NAMALWA (cell line): ENCODE measurements at regions not wholly inside any gene's neighbourhood (a gene's known extent, or its start where the extent isn't known, plus 50 kb on each side); places are given as distances from the start of the nearest gene placed in this dataset.
"Not testable (repeated sequence)": the region's sequence is repeated elsewhere in the genome, so short reads cannot be mapped to it uniquely, and the experiment has no call there.

ENCODE experiments used
- DNase-seq: peaks from one replicate; pipeline ENCODE4 v3.0.0-alpha.2; 2015; ENCODE audit warnings: low spot score

DNA sequence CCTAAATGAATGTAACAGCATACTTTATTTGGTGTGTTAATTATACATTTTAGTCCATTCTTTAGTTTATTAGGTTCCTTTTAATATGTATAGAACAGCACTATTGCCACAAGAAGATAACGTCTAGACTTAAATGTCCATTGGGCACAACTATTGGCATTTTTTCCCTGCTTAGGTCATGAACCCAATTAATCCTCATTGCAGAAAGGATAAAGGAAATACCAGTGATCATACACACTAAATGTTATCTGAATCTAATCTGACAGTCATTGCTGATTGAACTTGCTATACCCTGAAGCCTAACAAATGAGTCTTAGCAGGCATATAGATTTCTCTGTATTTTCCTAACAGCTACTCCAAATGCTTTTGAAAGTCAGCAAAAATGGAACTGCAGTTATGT is 2250.0 kb upstream of the AGA start:
- no peak for DNase-seq

- DNase-seq: no peak
Measured at GRCh38 chr4:179695175-179695574, 2252.9 kb upstream of the AGA start.

DNA sequence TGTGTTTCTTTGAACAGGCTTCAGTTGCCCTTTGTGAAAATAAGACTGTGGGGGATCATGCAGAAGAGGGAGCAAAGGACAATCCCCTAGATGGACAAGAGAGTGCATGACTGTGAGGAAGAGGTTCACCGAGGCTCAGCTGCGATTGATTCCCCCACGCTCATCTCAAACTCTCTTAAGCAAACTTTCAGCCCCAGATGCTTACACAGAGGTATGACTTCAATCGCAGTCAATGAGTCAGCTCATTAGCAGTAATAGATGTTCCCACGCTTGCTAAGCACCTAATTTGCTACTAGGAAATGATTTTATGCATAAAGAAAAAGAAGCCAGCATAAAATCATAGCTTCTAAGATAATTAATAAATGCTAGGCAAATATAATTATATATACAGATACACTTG is 2256.1 kb upstream of the AGA start:
- no peak for DNase-seq

DNA sequence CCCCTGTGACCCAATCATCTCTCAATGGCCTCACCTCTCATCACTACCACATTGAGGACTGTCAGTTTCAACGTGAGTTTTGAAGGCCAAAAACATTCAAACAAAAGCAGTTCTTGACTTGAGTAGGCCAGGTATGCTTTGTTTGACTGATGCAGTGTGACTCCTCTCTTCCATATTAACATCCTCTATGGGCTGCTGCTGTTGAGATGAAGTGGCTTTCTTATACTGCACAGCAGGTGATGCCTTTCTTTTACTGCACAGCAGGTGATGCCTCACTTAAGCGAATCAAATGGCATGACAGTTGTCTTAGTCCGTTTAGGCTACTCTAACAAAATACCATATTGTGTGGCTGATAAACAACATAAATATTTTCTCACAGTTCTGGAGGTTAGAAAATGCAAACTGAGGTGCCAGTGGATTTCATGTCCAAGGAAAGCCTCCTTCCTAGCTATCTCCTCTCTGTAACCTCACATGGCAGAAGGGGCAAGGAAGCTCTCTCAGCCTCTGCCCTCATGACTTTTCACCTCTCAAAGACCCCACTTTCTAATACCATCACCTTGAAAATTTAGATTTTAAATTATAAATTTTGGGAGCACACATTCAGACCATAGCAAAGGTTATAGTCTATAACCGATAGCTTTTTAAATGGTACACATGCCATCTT is 2267.9 kb upstream of the AGA start:
- no peak for DNase-seq

GRCh38 chr4:179719766-179720450 is 2277.7 kb upstream of the AGA start:
- no peak for DNase-seq

DNA sequence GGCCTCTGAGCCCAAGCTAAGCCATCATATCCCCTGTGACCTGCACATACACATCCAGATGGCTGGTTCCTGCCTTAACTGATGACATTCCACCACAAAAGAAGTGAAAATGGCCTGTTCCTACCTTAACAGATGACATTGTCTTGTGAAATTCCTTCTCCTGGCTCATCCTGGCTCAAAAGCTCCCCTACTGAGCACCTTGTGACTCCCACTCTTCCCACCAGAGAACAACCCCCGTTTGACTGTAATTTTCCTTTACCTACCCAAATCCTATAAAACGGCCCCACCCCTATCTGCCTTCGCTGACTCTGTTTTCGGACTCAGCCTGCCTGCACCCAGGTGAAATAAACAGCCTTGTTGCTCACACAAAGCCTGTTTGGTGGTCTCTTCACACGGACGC is 2284.3 kb upstream of the AGA start:
- not testable (repeated sequence) for DNase-seq

DNA sequence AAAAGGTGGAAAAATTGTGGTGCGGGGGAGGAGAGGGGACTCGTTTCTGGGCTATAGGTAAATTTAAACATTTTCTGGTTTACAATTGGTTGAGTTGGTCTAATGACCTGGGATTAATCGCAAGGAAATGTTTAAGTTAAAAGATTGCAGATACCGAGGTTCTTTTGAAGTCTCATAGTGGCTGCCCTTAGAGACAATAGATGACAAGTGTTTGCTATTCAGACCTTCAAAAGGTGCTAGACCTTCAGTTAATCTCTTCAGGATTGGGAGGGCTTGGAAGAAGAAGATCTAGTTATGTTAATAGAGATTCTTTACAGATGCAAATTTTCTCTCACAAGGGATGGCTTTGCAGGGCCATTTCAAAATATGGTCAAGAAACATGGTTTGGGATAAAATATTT is 2286.1 kb upstream of the AGA start:
- no peak for DNase-seq

- DNase-seq: not testable (repeated sequence)
Measured at GRCh38 chr4:179736820-179737219, 2294.6 kb upstream of the AGA start.

DNA sequence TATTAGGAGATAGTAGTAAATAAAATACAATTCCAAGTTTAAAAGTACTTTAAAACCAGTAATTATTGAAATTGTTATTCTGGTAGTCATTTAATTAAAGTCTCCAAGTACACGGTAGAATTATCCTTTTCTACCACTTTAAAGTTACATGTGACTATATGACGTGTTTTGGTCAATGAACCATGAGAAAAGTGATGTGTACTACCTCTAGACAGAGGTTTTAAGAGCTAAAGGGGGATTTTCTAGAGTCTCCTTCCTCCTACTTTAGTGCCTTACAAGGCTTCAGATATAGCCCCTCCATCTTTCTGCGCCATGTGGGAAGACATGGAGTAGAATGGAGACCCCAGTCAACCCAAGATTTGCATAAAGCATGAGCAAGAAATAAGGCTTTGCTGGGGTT is 2296.6 kb upstream of the AGA start:
- no peak for DNase-seq

DNA sequence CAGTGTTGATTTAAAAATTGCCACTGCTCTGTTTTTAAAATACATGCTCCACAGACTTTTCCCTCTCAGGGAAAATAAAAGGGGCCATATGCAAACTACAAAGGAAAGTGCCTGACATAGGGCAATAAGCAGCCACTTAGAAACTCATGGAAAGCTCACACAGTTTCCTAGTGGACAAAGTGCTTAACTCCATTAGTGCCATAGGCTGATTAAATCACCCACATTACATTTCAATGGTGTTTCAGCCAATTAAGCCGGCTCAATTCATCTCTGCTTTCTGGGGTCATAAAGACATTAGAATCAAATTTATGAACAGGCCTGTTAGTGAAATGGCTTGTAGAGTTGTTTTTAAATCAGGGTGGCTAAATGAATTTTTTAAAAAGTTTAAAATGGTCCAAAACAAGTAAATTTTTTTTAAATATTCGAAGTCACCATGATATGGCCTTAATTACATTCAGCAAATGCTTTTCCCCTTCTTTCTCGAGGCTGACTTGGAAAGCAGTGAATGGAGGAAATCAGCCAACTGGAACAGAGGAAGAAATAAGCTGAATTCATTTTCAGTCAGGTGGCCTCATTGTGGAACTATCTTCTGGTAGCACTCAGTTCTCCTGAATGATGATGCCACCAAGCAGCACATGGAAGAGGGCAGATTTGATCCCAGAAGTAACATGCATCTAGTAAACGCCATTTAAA is 2305.1 kb upstream of the AGA start:
- no peak for DNase-seq

DNA sequence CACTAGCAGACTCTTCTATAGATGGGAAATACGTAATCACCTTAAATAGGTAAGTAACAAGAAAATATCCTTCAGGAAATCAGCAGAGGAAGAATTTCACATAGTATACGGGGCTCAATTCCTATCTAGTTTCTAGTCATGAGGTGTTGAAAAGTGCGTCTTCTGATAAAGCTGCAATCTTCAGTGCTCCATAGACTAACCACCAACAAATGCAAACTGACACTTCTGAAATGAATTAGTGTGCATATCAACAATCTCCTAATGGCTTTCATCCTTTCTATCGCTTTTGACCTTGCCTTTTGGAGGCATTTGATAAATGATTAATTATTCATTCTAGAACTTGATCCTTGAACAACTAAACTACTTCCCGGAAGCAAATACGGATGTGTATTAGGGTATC is 2306.6 kb upstream of the AGA start:
- DNase-seq: no peak

GRCh38 chr4:179750374-179750773 is 2308.1 kb upstream of the AGA start:
- no peak for DNase-seq

- no peak for DNase-seq
Measured at GRCh38 chr4:179751669-179752068, 2309.4 kb upstream of the AGA start.

- no peak for DNase-seq
Measured at GRCh38 chr4:179755322-179755721, 2313.1 kb upstream of the AGA start.

- DNase-seq: no peak
Measured at GRCh38 chr4:179757641-179758040, 2315.4 kb upstream of the AGA start.

DNA sequence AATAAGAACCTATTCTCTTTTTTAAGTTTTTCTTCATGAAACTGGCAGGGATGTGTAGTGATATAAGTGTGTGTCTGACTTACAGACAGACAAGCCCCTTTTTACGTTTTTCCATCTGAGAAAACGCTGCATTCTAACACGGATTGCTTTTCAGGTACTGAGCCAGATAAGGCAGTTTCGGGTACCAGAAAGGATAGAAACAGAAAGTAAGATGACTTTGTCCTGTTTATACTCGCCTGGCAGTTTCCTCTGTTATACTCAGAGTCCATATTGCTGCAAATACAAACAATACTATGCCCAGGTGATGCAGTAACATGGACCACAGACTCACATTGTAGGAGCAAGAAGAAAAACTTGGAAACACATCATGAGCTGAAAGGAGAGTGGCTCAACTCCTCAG is 2320.6 kb upstream of the AGA start:
- DNase-seq: no peak

- no peak for DNase-seq
Measured at GRCh38 chr4:179766938-179767337, 2324.7 kb upstream of the AGA start.

- no peak for DNase-seq
Measured at GRCh38 chr4:179768996-179769395, 2326.8 kb upstream of the AGA start.

DNA sequence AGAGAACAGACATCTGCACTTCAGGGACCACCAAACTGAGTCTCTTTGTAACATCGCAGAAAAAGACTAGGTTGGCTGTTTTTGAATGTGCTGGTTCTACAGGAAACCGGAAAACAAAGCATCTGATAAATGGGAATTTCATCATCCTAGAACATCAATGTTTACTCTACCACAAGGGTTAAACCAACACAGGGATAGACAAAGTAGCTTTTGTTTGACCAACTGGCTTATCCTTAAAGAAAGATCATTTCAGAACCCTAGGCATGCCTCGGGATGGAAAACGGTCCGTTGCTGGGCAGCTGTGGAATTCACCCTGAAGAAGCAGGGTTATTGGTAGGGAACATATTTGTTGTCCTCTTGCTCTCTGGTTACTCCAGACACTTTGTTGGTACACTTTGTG is 2355.5 kb upstream of the AGA start:
- DNase-seq: no peak

DNA sequence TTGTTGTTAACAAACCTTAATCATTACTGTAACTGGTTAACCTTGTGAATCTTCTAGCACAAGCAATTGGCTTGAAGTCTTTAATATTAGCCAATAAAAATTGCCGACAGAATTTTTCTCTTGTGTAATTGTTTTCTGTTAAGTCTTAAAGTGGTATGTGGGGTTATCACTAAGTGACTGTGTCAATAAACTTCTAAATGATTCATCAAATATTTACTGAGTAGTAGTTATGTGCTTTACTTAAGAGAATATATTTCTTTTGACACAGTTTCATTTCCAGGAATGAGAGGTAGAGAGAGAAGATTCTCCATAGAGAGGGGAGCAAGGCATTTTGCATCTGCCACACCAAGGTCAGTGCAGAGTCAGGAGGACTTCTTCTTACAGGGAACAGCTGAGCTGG is 2361.6 kb upstream of the AGA start:
- no peak for DNase-seq

- no peak for DNase-seq
Measured at GRCh38 chr4:179804440-179804839, 2362.2 kb upstream of the AGA start.

- DNase-seq: no peak
Measured at GRCh38 chr4:179817317-179817716, 2375.1 kb upstream of the AGA start.

DNA sequence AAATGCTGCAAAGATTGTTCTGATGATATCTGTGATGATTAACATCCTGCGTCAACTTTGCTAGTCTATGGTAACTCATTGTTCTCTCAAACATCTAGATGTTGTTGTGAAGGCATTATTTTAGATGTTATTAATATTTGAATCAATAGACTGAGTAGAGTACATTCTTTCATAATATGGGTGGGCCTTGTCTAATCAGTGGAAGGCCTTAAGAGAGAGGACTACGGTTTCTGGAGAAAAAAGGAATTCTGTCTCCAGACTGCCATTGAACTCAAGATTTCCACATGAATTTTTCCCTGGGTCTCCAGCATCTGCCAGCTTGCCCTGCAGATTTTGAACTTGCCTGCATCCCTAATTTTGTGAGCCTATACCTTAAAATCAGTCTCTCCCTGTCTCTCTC is 2381.1 kb upstream of the AGA start:
- DNase-seq: no peak

- DNase-seq: no peak
Measured at GRCh38 chr4:179831274-179831673, 2389.0 kb upstream of the AGA start.
